ENCODE measurements at regions not wholly inside any gene's neighbourhood (a gene's known extent, or its start where the extent isn't known, plus 50 kb on each side); places are given as distances from the start of the nearest gene placed in this dataset.
"Not testable (repeated sequence)": the region's sequence is repeated elsewhere in the genome, so short reads cannot be mapped to it uniquely, and the experiment has no call there.

GRCh38 chr7:66504131-66504530 lies 124.5 kb upstream of the KCTD7 start:
- no peak for DNase-seq (ENCODE audit: low read depth)
- H3K4me3 ChIP-seq (ENCODE audit: low read depth, low read length): no peak overlapping the region
- TF ChIP-seq CTCF (IDR thresholded peaks at IDR 0.05; ENCODE audit: low read depth, low read length, missing control alignments): no peak

- no peak for DNase-seq (ENCODE audit: low read depth)
- no peak for TF ChIP-seq CTCF (IDR thresholded peaks at IDR 0.05; ENCODE audit: low read depth, low read length, missing control alignments)
- H3K4me3 ChIP-seq (ENCODE audit: low read depth, low read length): no peak overlapping the region
Measured at GRCh38 chr7:66505009-66505408, 123.7 kb upstream of the KCTD7 start.

- no peak overlapping the region for H3K4me3 ChIP-seq (ENCODE audit: low read depth, low read length)
- TF ChIP-seq CTCF (IDR thresholded peaks at IDR 0.05; ENCODE audit: low read depth, low read length, missing control alignments): no peak
- DNase-seq (ENCODE audit: low read depth): no peak
Measured at GRCh38 chr7:66505531-66506451, 122.9 kb upstream of the KCTD7 start.

GRCh38 chr7:66506703-66507102 lies 122.0 kb upstream of the KCTD7 start:
- not testable (repeated sequence) for DNase-seq (ENCODE audit: low read depth); H3K4me3 ChIP-seq (ENCODE audit: low read depth, low read length)

GRCh38 chr7:66507764-66508296 lies 120.9 kb upstream of the KCTD7 start:
- DNase-seq (ENCODE audit: low read depth): no peak
- H3K4me3 ChIP-seq (ENCODE audit: low read depth, low read length): no peak overlapping the region
- no peak for TF ChIP-seq CTCF (IDR thresholded peaks at IDR 0.05; ENCODE audit: low read depth, low read length, missing control alignments)

- no peak for TF ChIP-seq CTCF (IDR thresholded peaks at IDR 0.05; ENCODE audit: low read depth, low read length, missing control alignments)
- H3K4me3 ChIP-seq (ENCODE audit: low read depth, low read length): no peak overlapping the region
- DNase-seq (ENCODE audit: low read depth): no peak
Measured at GRCh38 chr7:66508431-66508830, 120.2 kb upstream of the KCTD7 start.

- no peak overlapping the region for H3K4me3 ChIP-seq (ENCODE audit: low read depth, low read length)
- no peak for TF ChIP-seq CTCF (IDR thresholded peaks at IDR 0.05; ENCODE audit: low read depth, low read length, missing control alignments)
- no peak for DNase-seq (ENCODE audit: low read depth)
Measured at GRCh38 chr7:66514050-66514449, 114.6 kb upstream of the KCTD7 start.
